ENCODE measurements at regions not wholly inside any gene's neighbourhood (a gene's known extent, or its start where the extent isn't known, plus 50 kb on each side); places are given as distances from the start of the nearest gene placed in this dataset.

DNA sequence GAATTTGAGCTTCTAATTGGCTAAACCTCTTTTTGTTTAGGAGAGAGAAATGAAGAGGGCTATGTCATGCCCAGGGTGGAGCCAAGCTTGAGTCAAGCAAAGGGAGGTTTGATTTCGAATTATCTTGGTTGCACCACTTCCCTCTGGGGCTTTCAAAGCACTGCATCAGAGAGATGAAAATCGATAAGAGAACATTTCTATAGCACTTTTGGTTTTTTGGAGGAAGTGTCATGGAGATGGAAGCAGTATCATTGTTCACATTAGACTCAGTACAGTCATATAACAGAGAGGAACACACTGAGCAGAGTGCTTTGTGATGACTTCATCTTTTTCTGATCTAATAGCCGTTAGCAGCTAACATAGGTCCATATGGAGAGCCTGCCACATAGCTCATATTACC, 120.3 kb upstream of the UXS1 start:
- H3K9ac ChIP-seq (ENCODE audit: low read length), result no peak overlapping the region
- no peak overlapping the region for H3K4me2 ChIP-seq (ENCODE audit: low read length)
- H3K4me1 ChIP-seq (ENCODE audit: low read length), result no peaks in the 10 kb centered on the region
- no peaks in the 10 kb centered on the region for H4K20me1 ChIP-seq (ENCODE audit: insufficient read depth, low read length)
- no peak overlapping the region for H2AFZ ChIP-seq (ENCODE audit: low read depth, low read length)
- H3K27me3 ChIP-seq (ENCODE audit: low read depth, low read length), result no peaks in the 10 kb centered on the region
- no peak overlapping the region for H3K27ac ChIP-seq (ENCODE audit: low read length)
- H3K9me3 ChIP-seq (ENCODE audit: insufficient read depth, low read length), result no peaks in the 10 kb centered on the region
- H3K4me3 ChIP-seq (ENCODE audit: low read length), result no peak overlapping the region
- no peaks in the 10 kb centered on the region for H3K79me2 ChIP-seq (ENCODE audit: low read length)
- no peaks in the 10 kb centered on the region for H3K36me3 ChIP-seq (replicated peaks; ENCODE audit: low read depth, low read length)
- TF ChIP-seq EZH2phosphoT487 (IDR thresholded peaks at IDR 0.05; ENCODE audit: low read depth), result no peak
- TF ChIP-seq, protein P1, sequence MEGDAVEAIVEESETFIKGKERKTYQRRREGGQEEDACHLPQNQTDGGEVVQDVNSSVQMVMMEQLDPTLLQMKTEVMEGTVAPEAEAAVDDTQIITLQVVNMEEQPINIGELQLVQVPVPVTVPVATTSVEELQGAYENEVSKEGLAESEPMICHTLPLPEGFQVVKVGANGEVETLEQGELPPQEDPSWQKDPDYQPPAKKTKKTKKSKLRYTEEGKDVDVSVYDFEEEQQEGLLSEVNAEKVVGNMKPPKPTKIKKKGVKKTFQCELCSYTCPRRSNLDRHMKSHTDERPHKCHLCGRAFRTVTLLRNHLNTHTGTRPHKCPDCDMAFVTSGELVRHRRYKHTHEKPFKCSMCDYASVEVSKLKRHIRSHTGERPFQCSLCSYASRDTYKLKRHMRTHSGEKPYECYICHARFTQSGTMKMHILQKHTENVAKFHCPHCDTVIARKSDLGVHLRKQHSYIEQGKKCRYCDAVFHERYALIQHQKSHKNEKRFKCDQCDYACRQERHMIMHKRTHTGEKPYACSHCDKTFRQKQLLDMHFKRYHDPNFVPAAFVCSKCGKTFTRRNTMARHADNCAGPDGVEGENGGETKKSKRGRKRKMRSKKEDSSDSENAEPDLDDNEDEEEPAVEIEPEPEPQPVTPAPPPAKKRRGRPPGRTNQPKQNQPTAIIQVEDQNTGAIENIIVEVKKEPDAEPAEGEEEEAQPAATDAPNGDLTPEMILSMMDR (IDR thresholded peaks at IDR 0.05; ENCODE audit: low read depth, low read length), result no peak

DNA sequence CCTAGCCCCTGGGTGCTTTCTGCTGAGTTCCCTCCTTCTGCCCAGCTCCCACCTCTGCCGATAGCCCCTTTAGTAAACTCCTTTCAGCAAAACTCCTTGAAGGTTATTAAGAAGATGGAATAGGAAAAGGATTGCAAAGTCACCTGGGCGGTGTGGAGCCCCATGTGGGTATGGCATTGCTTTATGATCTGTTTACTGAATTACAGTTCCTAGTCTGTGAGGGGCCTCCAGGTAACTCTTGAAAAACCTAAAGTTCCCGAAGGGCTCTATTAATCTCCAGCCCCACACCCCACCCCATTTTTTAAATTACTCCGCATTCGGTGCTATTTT, 116.9 kb upstream of the UXS1 start:
- Histone ChIP-seq H3K4me2 (ENCODE audit: low read length) (no peak overlapping the region), H2AFZ (ENCODE audit: low read depth, low read length) (no peak overlapping the region), H3K4me1 (ENCODE audit: low read length) (peaks cover 20% of the 10 kb centered on the region), H3K79me2 (ENCODE audit: low read length) (no peaks in the 10 kb centered on the region), H3K27me3 (ENCODE audit: low read depth, low read length) (no peaks in the 10 kb centered on the region), H3K9me3 (ENCODE audit: insufficient read depth, low read length) (no peaks in the 10 kb centered on the region), H3K9ac (ENCODE audit: low read length) (no peak overlapping the region), H3K4me3 (ENCODE audit: low read length) (no peak overlapping the region), H3K36me3 (replicated peaks; ENCODE audit: low read depth, low read length) (no peaks in the 10 kb centered on the region), H3K27ac (ENCODE audit: low read length) (no peak overlapping the region), H4K20me1 (ENCODE audit: insufficient read depth, low read length) (no peaks in the 10 kb centered on the region)
- no peak for TF ChIP-seq EZH2phosphoT487 (IDR thresholded peaks at IDR 0.05; ENCODE audit: low read depth)
- TF ChIP-seq, protein P1 (IDR thresholded peaks at IDR 0.05; ENCODE audit: low read depth, low read length), result no peak

DNA sequence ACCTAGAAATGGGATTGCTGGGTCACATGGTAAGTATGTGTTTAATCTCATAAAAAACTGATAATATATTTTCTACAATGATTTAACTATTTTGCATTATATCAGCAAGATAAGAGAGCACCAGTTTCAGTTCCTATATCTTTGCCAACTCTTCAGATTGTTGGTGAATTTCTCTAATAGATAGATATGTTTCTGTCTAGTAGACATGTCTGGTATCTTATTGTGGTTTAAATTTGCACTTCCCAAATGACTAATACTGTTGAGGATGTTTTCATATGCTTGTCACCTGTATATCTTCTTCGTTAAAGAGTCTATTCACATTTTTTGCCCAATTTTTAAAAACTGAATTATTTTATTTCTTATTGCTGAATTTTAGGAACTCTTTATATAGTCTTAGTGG, 113.8 kb upstream of the UXS1 start:
- Histone ChIP-seq H3K9me3 (ENCODE audit: insufficient read depth, low read length) (no peaks in the 10 kb centered on the region), H3K79me2 (ENCODE audit: low read length) (no peaks in the 10 kb centered on the region), H3K4me3 (ENCODE audit: low read length) (no peak overlapping the region), H3K4me2 (ENCODE audit: low read length) (no peak overlapping the region), H2AFZ (ENCODE audit: low read depth, low read length) (no peak overlapping the region), H3K9ac (ENCODE audit: low read length) (no peak overlapping the region), H3K4me1 (ENCODE audit: low read length) (peaks cover 20% of the 10 kb centered on the region), H3K36me3 (replicated peaks; ENCODE audit: low read depth, low read length) (no peaks in the 10 kb centered on the region), H4K20me1 (ENCODE audit: insufficient read depth, low read length) (no peaks in the 10 kb centered on the region), H3K27ac (ENCODE audit: low read length) (no peak overlapping the region), H3K27me3 (ENCODE audit: low read depth, low read length) (no peaks in the 10 kb centered on the region)
- TF ChIP-seq, protein P1 (IDR thresholded peaks at IDR 0.05; ENCODE audit: low read depth, low read length), result no peak

DNA sequence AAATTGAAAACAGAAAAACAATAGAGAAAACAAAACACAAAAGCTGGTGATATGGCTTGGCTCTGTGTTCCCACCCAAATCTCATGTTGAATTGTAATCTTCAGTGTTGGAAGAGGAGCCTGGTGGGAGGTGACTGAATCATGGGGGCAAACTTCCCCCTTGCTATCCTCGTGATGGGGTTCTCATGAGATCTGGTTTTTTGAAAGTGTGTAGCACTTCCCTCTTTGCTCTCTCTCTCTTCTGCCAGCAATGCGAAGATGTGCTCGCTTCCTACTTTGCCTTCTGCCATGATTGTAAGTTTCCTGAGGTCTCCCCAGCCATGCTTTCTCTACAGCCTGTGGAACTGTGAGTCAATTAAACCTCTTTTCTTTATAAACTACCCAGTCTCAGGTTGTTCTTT, 112.3 kb upstream of the UXS1 start:
- no peak overlapping the region for H3K9ac ChIP-seq (ENCODE audit: low read length)
- H3K79me2 ChIP-seq (ENCODE audit: low read length), result no peaks in the 10 kb centered on the region
- H4K20me1 ChIP-seq (ENCODE audit: insufficient read depth, low read length), result no peaks in the 10 kb centered on the region
- TF ChIP-seq EZH2phosphoT487 (IDR thresholded peaks at IDR 0.05; ENCODE audit: low read depth), result no peak
- TF ChIP-seq, protein P1 (IDR thresholded peaks at IDR 0.05; ENCODE audit: low read depth, low read length), result no peak
- H3K27me3 ChIP-seq (ENCODE audit: low read depth, low read length), result no peaks in the 10 kb centered on the region
- H3K36me3 ChIP-seq (replicated peaks; ENCODE audit: low read depth, low read length), result no peaks in the 10 kb centered on the region
- H2AFZ ChIP-seq (ENCODE audit: low read depth, low read length), result no peak overlapping the region
- no peak overlapping the region for H3K27ac ChIP-seq (ENCODE audit: low read length)
- no peak overlapping the region for H3K4me3 ChIP-seq (ENCODE audit: low read length)
- no peaks in the 10 kb centered on the region for H3K9me3 ChIP-seq (ENCODE audit: insufficient read depth, low read length)
- H3K4me2 ChIP-seq (ENCODE audit: low read length), result no peak overlapping the region
- H3K4me1 ChIP-seq (ENCODE audit: low read length), result peaks cover 20% of the 10 kb centered on the region
